ENCODE measurements at regions not wholly inside any gene's neighbourhood (a gene's known extent, or its start where the extent isn't known, plus 50 kb on each side); places are given as distances from the start of the nearest gene placed in this dataset.
"Not testable (repeated sequence)": the region's sequence is repeated elsewhere in the genome, so short reads cannot be mapped to it uniquely, and the experiment has no call there.

GRCh38 chrX:42028109-42028508 is 104.8 kb upstream of the CASK start:
- DNase-seq (ENCODE audit: missing footprints): no peak
- ATAC-seq: no peak
- intact Hi-C loops (cut with DNase I): no loop called here

DNA sequence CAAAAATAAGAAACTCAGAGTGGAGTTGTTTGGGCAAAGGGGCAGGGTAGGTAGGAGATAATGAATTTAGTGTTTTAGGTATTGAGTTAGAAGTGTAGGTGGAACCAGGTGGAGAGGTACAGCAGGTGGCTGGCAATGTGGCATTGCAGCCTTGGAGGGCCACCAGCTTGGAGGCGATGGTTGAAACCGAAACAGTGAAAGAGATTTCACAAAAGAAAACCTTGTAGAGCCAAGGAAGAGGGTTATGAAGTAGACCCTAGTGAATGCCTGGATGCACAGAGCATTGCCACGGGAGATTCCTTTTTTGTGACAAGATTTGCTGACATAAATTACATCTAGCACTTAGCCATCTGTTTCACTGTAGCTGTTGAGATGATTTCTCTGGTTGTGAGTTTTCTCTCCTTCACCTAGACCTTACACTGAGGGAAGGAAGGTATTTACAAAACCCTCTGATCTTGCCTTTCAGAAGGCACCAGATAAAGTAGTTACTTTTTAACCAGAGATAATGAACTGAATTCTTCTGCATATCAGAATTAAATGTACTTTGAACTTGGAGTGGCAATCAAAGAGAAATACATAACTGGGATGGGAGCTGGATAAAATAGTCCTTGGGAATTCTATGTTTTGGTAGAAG is 104.1 kb upstream of the CASK start:
- ATAC-seq: no peak
- DNase-seq (ENCODE audit: missing footprints): no peak
- intact Hi-C loops (cut with DNase I): no loop called here

DNA sequence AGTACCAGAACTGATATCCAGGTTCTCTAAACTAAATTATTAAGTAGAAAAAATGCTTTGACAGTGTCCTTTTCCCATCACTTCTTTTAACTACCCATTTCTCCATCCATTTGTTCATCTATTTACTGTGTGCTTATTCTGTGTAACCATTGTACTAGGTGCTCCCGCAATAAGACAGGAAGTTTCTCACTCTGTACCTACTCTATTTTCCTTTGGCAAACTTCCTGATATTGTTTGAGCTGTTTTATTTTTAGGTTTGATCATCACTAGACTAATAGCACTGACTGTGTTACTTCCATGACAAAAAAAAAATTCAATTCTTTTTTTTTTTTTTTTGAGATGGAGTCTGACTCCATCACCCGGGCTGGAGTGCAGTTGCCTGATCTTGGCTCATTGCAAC is 102.5 kb upstream of the CASK start:
- ATAC-seq (no peak), DNase-seq (ENCODE audit: missing footprints) (no peak)
- intact Hi-C loops (cut with DNase I): no loop called here

DNA sequence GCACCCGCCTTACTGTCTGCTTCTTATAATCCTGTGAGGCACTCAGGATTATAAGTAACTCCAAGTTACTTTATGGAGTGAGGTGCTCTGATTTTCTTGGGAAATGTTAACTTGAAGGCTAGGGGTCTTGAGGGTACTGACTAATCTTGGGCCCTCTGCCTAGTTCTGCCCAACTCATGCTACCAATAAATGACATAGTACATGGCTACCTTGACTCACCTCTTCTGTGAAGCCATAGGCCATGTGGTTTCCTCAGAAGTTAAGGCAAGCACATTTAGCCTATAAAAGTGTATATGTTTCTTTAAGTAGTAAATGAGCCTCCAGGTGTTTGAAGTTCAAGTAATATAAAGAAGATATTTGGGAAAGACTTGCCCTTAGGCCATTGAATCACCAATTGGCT is 99.8 kb upstream of the CASK start:
- intact Hi-C loops (cut with DNase I): no loop called here
- ATAC-seq: no peak
- no peak for DNase-seq (ENCODE audit: missing footprints)

GRCh38 chrX:42022158-42022557 is 98.8 kb upstream of the CASK start:
- intact Hi-C loops (cut with DNase I): no loop called here
- DNase-seq (ENCODE audit: missing footprints) (no peak), ATAC-seq (no peak)

GRCh38 chrX:42021058-42021457 is 97.7 kb upstream of the CASK start:
- ATAC-seq: no peak
- DNase-seq (ENCODE audit: missing footprints): no peak
- intact Hi-C loops (cut with DNase I): no loop called here

- intact Hi-C loops (cut with DNase I): no loop called here
- ATAC-seq: no peak
- DNase-seq (ENCODE audit: missing footprints): no peak
Measured at GRCh38 chrX:42020225-42020624, 96.9 kb upstream of the CASK start.

GRCh38 chrX:42017971-42018370 is 94.6 kb upstream of the CASK start:
- intact Hi-C loops (cut with DNase I): no loop called here
- ATAC-seq: no peak

DNA sequence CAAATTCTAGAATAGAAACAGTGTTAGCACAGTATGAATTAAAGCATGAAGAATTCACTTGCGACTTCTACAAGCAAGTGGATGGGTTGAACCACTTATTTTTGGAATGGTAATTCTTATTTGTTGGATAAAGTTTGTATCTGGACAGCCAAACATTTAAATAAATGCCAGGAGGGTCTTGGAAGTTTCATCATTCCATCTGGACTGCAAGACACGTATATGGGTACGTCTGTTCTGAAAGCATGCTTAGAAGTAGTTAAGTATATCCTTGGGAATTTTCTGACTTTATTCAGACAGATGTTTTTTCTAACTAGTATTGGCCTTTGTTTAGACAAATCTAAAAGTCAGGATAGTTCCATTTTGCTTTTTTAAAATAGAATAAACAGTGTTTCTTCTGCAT is 77.5 kb upstream of the CASK start:
- ATAC-seq: no peak
- intact Hi-C loops (cut with DNase I): no loop called here
- DNase-seq (ENCODE audit: missing footprints): no peak

More at GRCh38 chrX:42017971-42018370, 94.6 kb upstream of the CASK start:
- DNase-seq (ENCODE audit: missing footprints): no peak

DNA sequence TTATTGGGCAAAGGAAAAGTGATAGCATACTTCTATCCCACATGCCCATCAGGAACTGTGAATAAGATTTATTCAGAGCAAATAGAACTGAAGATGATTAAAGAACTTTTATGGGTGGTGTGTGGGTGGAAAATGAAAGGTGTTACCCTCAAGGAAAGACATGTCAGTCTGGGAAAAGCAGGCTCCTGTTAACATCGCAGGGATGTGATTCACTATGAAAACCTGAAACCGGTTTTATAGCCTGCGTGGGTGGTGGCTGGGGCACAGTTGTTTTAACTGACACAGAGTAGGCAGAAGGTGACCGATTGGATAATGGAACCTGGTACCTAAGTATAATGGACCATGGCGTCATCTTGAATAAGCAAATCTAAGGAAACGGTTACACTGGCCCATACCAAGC is 61.3 kb upstream of the CASK start:
- ATAC-seq: no peak
- intact Hi-C loops (cut with DNase I): no loop called here
- DNase-seq (ENCODE audit: missing footprints): no peak

- DNase-seq (ENCODE audit: missing footprints) (no peak), ATAC-seq (no peak)
- intact Hi-C loops (cut with DNase I): no loop called here
Measured at GRCh38 chrX:41982953-41983352, 59.6 kb upstream of the CASK start.

DNA sequence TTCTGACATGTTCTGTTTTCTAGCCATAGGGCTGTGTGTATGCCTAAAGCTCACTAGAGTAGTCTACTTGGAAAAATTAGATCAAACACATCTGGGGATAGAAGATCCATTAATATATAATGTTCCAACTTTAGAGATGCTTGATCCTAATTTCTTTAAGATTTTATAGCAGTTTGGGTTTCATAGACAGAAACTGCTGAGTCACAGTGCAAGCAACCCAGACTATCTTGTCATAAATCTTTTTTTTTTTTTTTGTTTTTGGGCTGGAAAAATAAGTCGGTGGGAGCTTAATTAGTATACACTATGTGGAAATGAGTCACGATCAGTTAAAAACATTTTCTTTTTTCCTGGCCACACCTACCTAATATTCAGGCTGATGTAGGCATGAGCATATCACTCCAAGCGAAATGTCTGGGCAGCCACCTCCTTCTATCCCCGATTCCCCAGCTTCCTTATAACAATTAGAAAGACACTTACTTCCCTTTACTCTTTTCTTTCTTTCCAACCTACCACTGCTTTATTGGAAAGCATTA is 58.2 kb upstream of the CASK start:
- ATAC-seq (no peak), DNase-seq (ENCODE audit: missing footprints) (no peak)
- intact Hi-C loops (cut with DNase I): no loop called here

- intact Hi-C loops (cut with DNase I); ATAC-seq; DNase-seq (ENCODE audit: missing footprints): not testable (repeated sequence)
Measured at GRCh38 chrX:41974677-41975076, 51.3 kb upstream of the CASK start.

- intact Hi-C loops (cut with DNase I): no loop called here
- DNase-seq (ENCODE audit: missing footprints) (no peak), ATAC-seq (no peak)
Measured at GRCh38 chrX:41973208-41973607, 49.9 kb upstream of the CASK start.

Data from Right ventricle myocardium inferior (tissue), 1 donor.